Testis (tissue), 2 donors: ENCODE measurements at regions not wholly inside any gene's neighbourhood (a gene's known extent, or its start where the extent isn't known, plus 50 kb on each side); places are given as distances from the start of the nearest gene placed in this dataset.

Source experiments
- POLR2A ChIP-seq: fragments of 450-650 bp; IDR thresholded peaks from one replicate; pipeline ENCODE4 v1.6.1; 2017; ENCODE audit warnings: antibody characterized with exemption, mild to moderate bottlenecking, moderate library complexity
- TF ChIP-seq, protein P1 (sequence below), 3 experiments: fragments of 450-650 bp in 2 of 3; fragments of 200-600 bp in 1 of 3; sonication (generic) in 1 of 3; IDR thresholded peaks; one replicate each; pipeline ENCODE4 v1.5.1; 2016 to 2019; ENCODE audit warnings: antibody characterized with exemption in 3 of 3, mild to moderate bottlenecking in 2 of 3, moderate library complexity in 1 of 3

DNA sequence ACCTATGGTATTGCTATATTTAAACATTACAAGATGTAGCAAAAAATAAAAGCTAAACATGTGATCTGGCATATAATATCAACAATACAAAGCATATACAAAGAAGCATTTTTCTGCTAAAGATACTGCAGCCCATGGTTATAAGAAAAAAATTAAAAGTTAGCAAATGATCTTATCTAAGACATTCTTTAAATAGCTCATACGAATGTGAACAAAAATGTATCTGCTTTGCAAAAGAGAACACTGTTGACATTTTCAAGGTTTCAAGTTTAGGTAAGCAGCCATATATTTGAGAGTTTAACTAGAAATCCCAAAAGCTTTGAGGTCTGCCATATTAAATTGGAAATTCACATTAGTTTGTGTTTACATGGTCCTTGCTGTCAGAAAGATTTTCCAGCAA lies 301.0 kb upstream of the SLC39A10 start:
- TF ChIP-seq, protein P1, sequence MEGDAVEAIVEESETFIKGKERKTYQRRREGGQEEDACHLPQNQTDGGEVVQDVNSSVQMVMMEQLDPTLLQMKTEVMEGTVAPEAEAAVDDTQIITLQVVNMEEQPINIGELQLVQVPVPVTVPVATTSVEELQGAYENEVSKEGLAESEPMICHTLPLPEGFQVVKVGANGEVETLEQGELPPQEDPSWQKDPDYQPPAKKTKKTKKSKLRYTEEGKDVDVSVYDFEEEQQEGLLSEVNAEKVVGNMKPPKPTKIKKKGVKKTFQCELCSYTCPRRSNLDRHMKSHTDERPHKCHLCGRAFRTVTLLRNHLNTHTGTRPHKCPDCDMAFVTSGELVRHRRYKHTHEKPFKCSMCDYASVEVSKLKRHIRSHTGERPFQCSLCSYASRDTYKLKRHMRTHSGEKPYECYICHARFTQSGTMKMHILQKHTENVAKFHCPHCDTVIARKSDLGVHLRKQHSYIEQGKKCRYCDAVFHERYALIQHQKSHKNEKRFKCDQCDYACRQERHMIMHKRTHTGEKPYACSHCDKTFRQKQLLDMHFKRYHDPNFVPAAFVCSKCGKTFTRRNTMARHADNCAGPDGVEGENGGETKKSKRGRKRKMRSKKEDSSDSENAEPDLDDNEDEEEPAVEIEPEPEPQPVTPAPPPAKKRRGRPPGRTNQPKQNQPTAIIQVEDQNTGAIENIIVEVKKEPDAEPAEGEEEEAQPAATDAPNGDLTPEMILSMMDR (IDR thresholded peaks at IDR 0.05), result no peak
- TF ChIP-seq POLR2A, result no peak
